Keratinocyte (primary cell): ENCODE measurements at regions not wholly inside any gene's neighbourhood (a gene's known extent, or its start where the extent isn't known, plus 50 kb on each side); places are given as distances from the start of the nearest gene placed in this dataset.

ENCODE experiments used
- DNase-seq: peaks from one replicate; pipeline ENCODE4 v3.0.0-alpha.2; 2011; ENCODE audit warnings: low read depth, missing footprints, low spot score
- FAIRE-seq: peaks from 2 replicates; lab custom pipeline; 2011; peaks lifted over from hg19 to GRCh38; lab: Jason Lieb, UNC
- H2AFZ ChIP-seq: 2 replicates; pipeline ENCODE4 v1.6.0; 2012; ENCODE audit warnings: low read length, control low read depth, inconsistent platforms; ENCODE audit not compliant: control insufficient read depth
- H3K27ac ChIP-seq: 2 replicates; pipeline ENCODE4 v1.5.1; 2011; ENCODE audit warnings: low read length; ENCODE audit not compliant: control insufficient read depth, insufficient read depth
- H3K27me3 ChIP-seq: 3 replicates; pipeline ENCODE4 v1.6.0; 2011; ENCODE audit warnings: low read length; ENCODE audit not compliant: control insufficient read depth, insufficient read depth; ENCODE audit errors: extremely low read depth
- H3K36me3 ChIP-seq, 2 experiments: 2 replicates in 1 of 2; 3 replicates in 1 of 2; pipeline ENCODE4 v1.5.1; 2011; ENCODE audit warnings: low read length in 2 of 2, mild to moderate bottlenecking in 1 of 2; ENCODE audit not compliant: control insufficient read depth in 2 of 2, insufficient read depth in 2 of 2; ENCODE audit errors: extremely low read depth in 1 of 2
- H3K4me1 ChIP-seq: 3 replicates; pipeline ENCODE4 v1.5.1; 2011; ENCODE audit warnings: low read length; ENCODE audit not compliant: control insufficient read depth, insufficient read depth; ENCODE audit errors: extremely low read depth
- H3K4me2 ChIP-seq: 3 replicates; pipeline ENCODE4 v1.6.0; 2011; ENCODE audit warnings: low read depth, low read length; ENCODE audit not compliant: control insufficient read depth, insufficient read depth; ENCODE audit errors: extremely low read depth
- H3K4me3 ChIP-seq, 3 experiments: fragments of 200-600 bp in 1 of 3; sonication (generic) in 1 of 3; 2 replicates in 2 of 3; 3 replicates in 1 of 3; pipeline ENCODE4 v1.5.1; 2011 to 2016; ENCODE audit warnings: low read length in 3 of 3, mild to moderate bottlenecking in 3 of 3, control low read depth in 2 of 3, inconsistent platforms in 1 of 3, low read depth in 1 of 3, mixed read lengths in 1 of 3, mixed run types in 1 of 3, moderate library complexity in 1 of 3; ENCODE audit not compliant: control insufficient read depth in 2 of 3, insufficient read depth in 2 of 3; ENCODE audit errors: extremely low read depth in 1 of 3
- H3K79me2 ChIP-seq: 2 replicates; pipeline ENCODE4 v1.6.0; 2012; ENCODE audit warnings: low read length; ENCODE audit not compliant: control insufficient read depth, insufficient read depth
- H3K9ac ChIP-seq: 3 replicates; pipeline ENCODE4 v1.6.0; 2011; ENCODE audit warnings: low read length; ENCODE audit not compliant: control insufficient read depth, insufficient read depth; ENCODE audit errors: extremely low read depth
- H3K9me1 ChIP-seq: 3 replicates; pipeline ENCODE4 v1.6.0; 2011; ENCODE audit warnings: low read length; ENCODE audit not compliant: control insufficient read depth, insufficient read depth; ENCODE audit errors: extremely low read depth
- H3K9me3 ChIP-seq: 2 replicates; pipeline ENCODE4 v1.5.1; 2012; ENCODE audit warnings: low read depth, low read length; ENCODE audit not compliant: control insufficient read depth
- H4K20me1 ChIP-seq: 3 replicates; pipeline ENCODE4 v1.6.0; 2011; ENCODE audit warnings: low read length; ENCODE audit not compliant: control insufficient read depth, insufficient read depth; ENCODE audit errors: extremely low read depth
- CTCF ChIP-seq, 3 experiments: IDR thresholded peaks in 1 of 3; conservative IDR thresholded peaks in 1 of 3; optimal IDR thresholded peaks in 1 of 3; 2 replicates in 2 of 3; 3 replicates in 1 of 3; pipeline versions ENCODE3 to v1.5.1; 2011; ENCODE audit warnings: low read length in 3 of 3, mild to moderate bottlenecking in 3 of 3, moderate library complexity in 2 of 3, control low read depth in 1 of 3, inconsistent platforms in 1 of 3; ENCODE audit not compliant: insufficient read depth in 2 of 3; ENCODE audit errors: extremely low read depth in 1 of 3
- EZH2 ChIP-seq: IDR thresholded peaks from one replicate; pipeline ENCODE4 v1.6.1; 2012; ENCODE audit warnings: inconsistent platforms, mild to moderate bottlenecking, low read length, moderate library complexity
- dilution Hi-C: fragments of 300-500 bp; cut with MboI; formaldehyde crosslinking; loops from one replicate; pipeline ENCODE4 v1.7.0; 2020; ENCODE audit warnings: low sequenced_read_pairs; ENCODE audit not compliant: extremely low pct_ligation_motif_present

GRCh38 chr4:188245651-188246050 lies 106.4 kb downstream of the TRIML1 start:
- TF ChIP-seq CTCF (optimal IDR thresholded peaks at IDR 0.05 in 1 of 3, IDR thresholded peaks at IDR 0.05 in 1 of 3, conservative IDR thresholded peaks at IDR 0.05 in 1 of 3; ENCODE audit: extremely low read depth in 1 of 3, insufficient read depth in 2 of 3, low read length in 3 of 3) (no peak), EZH2 (no peak)
- Histone ChIP-seq H4K20me1 (no peaks in the 10 kb centered on the region), H3K4me1 (no peaks in the 10 kb centered on the region), H3K4me3 (no peak overlapping the region), H3K27ac (no peak overlapping the region), H3K36me3 (no peaks in the 10 kb centered on the region), H3K9me1 (no peaks in the 10 kb centered on the region), H2AFZ (no peak overlapping the region), H3K79me2 (no peaks in the 10 kb centered on the region), H3K4me2 (no peak overlapping the region), H3K27me3 (no peaks in the 10 kb centered on the region), H3K9ac (no peak overlapping the region), H3K9me3 (peaks cover 3% of the 10 kb centered on the region)
- FAIRE-seq (no peak), DNase-seq (no peak)
- dilution Hi-C loops, result no loop called here

GRCh38 chr4:188246488-188246887 lies 107.2 kb downstream of the TRIML1 start:
- Histone ChIP-seq H3K79me2 (no peaks in the 10 kb centered on the region), H3K9me1 (no peaks in the 10 kb centered on the region), H3K4me3 (no peak overlapping the region), H4K20me1 (no peaks in the 10 kb centered on the region), H3K4me1 (no peaks in the 10 kb centered on the region), H3K27ac (no peak overlapping the region), H2AFZ (no peak overlapping the region), H3K9ac (no peak overlapping the region), H3K9me3 (peaks cover 3% of the 10 kb centered on the region), H3K4me2 (no peak overlapping the region), H3K27me3 (no peaks in the 10 kb centered on the region), H3K36me3 (no peaks in the 10 kb centered on the region)
- no peak for DNase-seq
- FAIRE-seq, result no peak
- TF ChIP-seq EZH2, result no peak
- TF ChIP-seq CTCF (optimal IDR thresholded peaks at IDR 0.05 in 1 of 3, IDR thresholded peaks at IDR 0.05 in 1 of 3, conservative IDR thresholded peaks at IDR 0.05 in 1 of 3; ENCODE audit: extremely low read depth in 1 of 3, insufficient read depth in 2 of 3, low read length in 3 of 3), result no peak
- dilution Hi-C loops, result no loop called here
